SK-MEL-5 (cell line): ENCODE measurements at regions not wholly inside any gene's neighbourhood (a gene's known extent, or its start where the extent isn't known, plus 50 kb on each side); places are given as distances from the start of the nearest gene placed in this dataset.

Experiments
- DNase-seq: peaks from one replicate; pipeline ENCODE4 v3.0.0-alpha.2; 2016; ENCODE audit warnings: low read depth, low spot score
- in situ Hi-C: cut with HindIII; loops from 2 replicates; pipeline ENCODE4 v1.10.0; 2016; ENCODE audit warnings: low sequenced_read_pairs, high pct_unique_total_duplicates, low pct_unique_long_range_greater_than_20kb

GRCh38 chr4:173584506-173584905, 54.5 kb upstream of the HAND2 start:
- no peak for DNase-seq
- in situ Hi-C loops = no loop called here
